DND-41 (cell line): ENCODE measurements at regions not wholly inside any gene's neighbourhood (a gene's known extent, or its start where the extent isn't known, plus 50 kb on each side); places are given as distances from the start of the nearest gene placed in this dataset.

Experiments used
- ATAC-seq: fragments of 200-7000 bp; cut with Tn5 transposase; 3 replicates; pipeline ENCODE4 v1.9.1; 2021; ENCODE audit warnings: low read depth; ENCODE audit not compliant: insufficient read depth
- DNase-seq: peaks from one replicate; pipeline ENCODE4 v3.0.0-alpha.2; 2020
- H2AFZ ChIP-seq: 2 replicates; pipeline ENCODE4 v1.6.0; 2012; ENCODE audit warnings: low read depth, low read length
- H3K27ac ChIP-seq: 2 replicates; pipeline ENCODE4 v1.5.1; 2012; ENCODE audit warnings: low read length, inconsistent platforms
- H3K27me3 ChIP-seq: fragments of 200-600 bp; sonication (generic); 2 replicates; pipeline ENCODE4 v1.6.0; 2012; ENCODE audit warnings: low read length, mild to moderate bottlenecking, inconsistent platforms; ENCODE audit not compliant: insufficient read depth, poor library complexity
- H3K36me3 ChIP-seq: 2 replicates; pipeline ENCODE4 v1.5.1; 2012; ENCODE audit warnings: low read length, inconsistent platforms; ENCODE audit not compliant: insufficient read depth
- H3K4me1 ChIP-seq: 2 replicates; pipeline ENCODE4 v1.5.1; 2012; ENCODE audit warnings: mild to moderate bottlenecking, low read length; ENCODE audit not compliant: insufficient read depth
- H3K4me2 ChIP-seq: 2 replicates; pipeline ENCODE4 v1.6.0; 2012; ENCODE audit warnings: mild to moderate bottlenecking, moderate library complexity, low read length, inconsistent platforms; ENCODE audit not compliant: insufficient read depth
- H3K4me3 ChIP-seq, 2 experiments: fragments of 200-600 bp in 1 of 2; shearing (Covaris generic) in 1 of 2; 2 replicates each; pipeline ENCODE4 v1.5.1; 2012 to 2016; ENCODE audit warnings: inconsistent platforms in 2 of 2, low read length in 2 of 2, mild to moderate bottlenecking in 2 of 2, low read depth in 1 of 2, moderate library complexity in 1 of 2
- H3K79me2 ChIP-seq: 2 replicates; pipeline ENCODE4 v1.6.0; 2012; ENCODE audit warnings: low read length, inconsistent platforms; ENCODE audit not compliant: insufficient read depth
- H3K9ac ChIP-seq: 2 replicates; pipeline ENCODE4 v1.6.0; 2012; ENCODE audit warnings: low read depth, mild to moderate bottlenecking, inconsistent platforms, low read length, moderate library complexity
- H3K9me3 ChIP-seq: 2 replicates; pipeline ENCODE4 v1.5.1; 2012; ENCODE audit warnings: low read length, moderate library complexity, mild to moderate bottlenecking, inconsistent platforms; ENCODE audit not compliant: insufficient read depth, severe bottlenecking
- H4K20me1 ChIP-seq: 2 replicates; pipeline ENCODE4 v1.6.0; 2012; ENCODE audit warnings: low read length; ENCODE audit not compliant: insufficient read depth
- CTCF ChIP-seq: IDR thresholded peaks from 2 replicates; pipeline ENCODE4 v1.5.1; 2012; ENCODE audit warnings: borderline replicate concordance, low read length, moderate library complexity, mild to moderate bottlenecking; ENCODE audit not compliant: poor library complexity, severe bottlenecking; ENCODE audit errors: extremely low read depth
- EZH2 ChIP-seq: IDR thresholded peaks from 3 replicates; pipeline ENCODE4 v1.6.1; 2012; ENCODE audit warnings: borderline replicate concordance, low read depth, mild to moderate bottlenecking, moderate library complexity, low read length, inconsistent platforms; ENCODE audit not compliant: severe bottlenecking

- H2AFZ ChIP-seq = no peak overlapping the region
- no peak overlapping the region for H3K9ac ChIP-seq
- no peak for ATAC-seq
- TF ChIP-seq EZH2 (no peak), CTCF (no peak)
- no peaks in the 10 kb centered on the region for H3K4me1 ChIP-seq
- no peak overlapping the region for H3K4me2 ChIP-seq
- no peak overlapping the region for H3K27ac ChIP-seq
- no peaks in the 10 kb centered on the region for H3K9me3 ChIP-seq
- no peak overlapping the region for H3K4me3 ChIP-seq
- no peak for DNase-seq
- H4K20me1 ChIP-seq = no peaks in the 10 kb centered on the region
- no peaks in the 10 kb centered on the region for H3K27me3 ChIP-seq
- H3K36me3 ChIP-seq = no peaks in the 10 kb centered on the region
- H3K79me2 ChIP-seq = no peaks in the 10 kb centered on the region
These were observed 381.0 kb downstream of the TOX3 start for GRCh38 chr16:52165961-52166360.

- no peaks in the 10 kb centered on the region for H3K4me1 ChIP-seq
- H3K27me3 ChIP-seq = no peaks in the 10 kb centered on the region
- no peak overlapping the region for H3K27ac ChIP-seq
- TF ChIP-seq EZH2 (no peak), CTCF (no peak)
- no peaks in the 10 kb centered on the region for H3K79me2 ChIP-seq
- H3K4me3 ChIP-seq = no peak overlapping the region
- H2AFZ ChIP-seq = no peak overlapping the region
- no peaks in the 10 kb centered on the region for H3K9me3 ChIP-seq
- H4K20me1 ChIP-seq = no peaks in the 10 kb centered on the region
- H3K9ac ChIP-seq = no peak overlapping the region
- no peak overlapping the region for H3K4me2 ChIP-seq
- no peaks in the 10 kb centered on the region for H3K36me3 ChIP-seq
- ATAC-seq (no peak), DNase-seq (no peak)
These were observed 397.9 kb downstream of the TOX3 start for GRCh38 chr16:52149003-52149402.

- ATAC-seq (no peak), DNase-seq (no peak)
- H3K27me3 ChIP-seq = no peaks in the 10 kb centered on the region
- no peaks in the 10 kb centered on the region for H4K20me1 ChIP-seq
- H3K4me1 ChIP-seq = no peaks in the 10 kb centered on the region
- H3K36me3 ChIP-seq = no peaks in the 10 kb centered on the region
- H3K9me3 ChIP-seq = no peaks in the 10 kb centered on the region
- H3K27ac ChIP-seq = no peak overlapping the region
- H3K4me3 ChIP-seq = no peak overlapping the region
- no peaks in the 10 kb centered on the region for H3K79me2 ChIP-seq
- no peak overlapping the region for H3K9ac ChIP-seq
- TF ChIP-seq EZH2 = no peak
- TF ChIP-seq CTCF = no peak
- H2AFZ ChIP-seq = no peak overlapping the region
- no peak overlapping the region for H3K4me2 ChIP-seq
These were observed 405.1 kb downstream of the TOX3 start for GRCh38 chr16:52141871-52142270.

GRCh38 chr16:52128361-52128760, 418.6 kb downstream of the TOX3 start:
- Histone ChIP-seq H2AFZ (no peak overlapping the region), H3K4me3 (no peak overlapping the region), H3K79me2 (no peaks in the 10 kb centered on the region), H3K27me3 (no peaks in the 10 kb centered on the region), H3K27ac (no peak overlapping the region), H3K9ac (no peak overlapping the region), H4K20me1 (no peaks in the 10 kb centered on the region), H3K9me3 (no peaks in the 10 kb centered on the region), H3K4me1 (no peaks in the 10 kb centered on the region), H3K4me2 (no peak overlapping the region), H3K36me3 (no peaks in the 10 kb centered on the region)
- DNase-seq (no peak), ATAC-seq (no peak)
- TF ChIP-seq EZH2 (no peak), CTCF (no peak)
